Right ventricle myocardium superior (tissue), 1 donor: ENCODE measurements at regions not wholly inside any gene's neighbourhood (a gene's known extent, or its start where the extent isn't known, plus 50 kb on each side); places are given as distances from the start of the nearest gene placed in this dataset.

Source experiments
- ATAC-seq: fragments of 200-7000 bp; cut with Tn5 transposase; one replicate; pipeline ENCODE4 v1.9.1; 2020; ENCODE audit warnings: mild to moderate bottlenecking; ENCODE audit not compliant: poor library complexity
- DNase-seq: peaks from one replicate; pipeline ENCODE4 v3.0.0-alpha.2; 2020
- intact Hi-C: fragments of 100-400 bp; cut with DNase I; formaldehyde crosslinking; loops from one replicate; pipeline ENCODE4 v1.11.2; 2022
- donor health status: DM: no; HTN: yes; CAD: no; lungs with severe emphysema.

GRCh38 chr3:118075873-118076272 is 958.8 kb downstream of the IGSF11 start:
- ATAC-seq (no peak), DNase-seq (no peak)
- intact Hi-C loops: no loop called here

DNA sequence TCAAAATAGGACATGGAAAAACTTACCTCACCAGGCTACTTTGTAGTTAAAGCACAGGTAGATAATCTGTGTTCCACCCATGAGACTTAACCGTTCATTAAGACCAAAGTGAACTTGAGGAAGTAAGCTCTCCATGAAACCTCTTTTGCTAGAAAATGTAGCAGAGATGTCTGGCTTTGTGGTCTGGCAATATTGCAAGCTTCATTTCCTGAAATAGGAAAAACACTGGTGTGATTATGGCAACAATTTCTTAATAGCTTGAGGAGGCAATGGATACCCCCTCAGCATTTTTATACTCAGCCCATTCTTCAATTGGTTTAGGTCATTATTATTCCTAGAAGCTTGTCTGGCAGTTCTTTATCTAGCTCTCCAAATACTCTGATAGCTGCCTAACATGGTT is 957.3 kb downstream of the IGSF11 start:
- ATAC-seq (no peak), DNase-seq (no peak)
- intact Hi-C loops: no loop called here

- no peak for ATAC-seq
- intact Hi-C loops: no loop called here
- no peak for DNase-seq
Observed at GRCh38 chr3:118080889-118081288, 953.8 kb downstream of the IGSF11 start.

- intact Hi-C loops: no loop called here
- ATAC-seq (no peak), DNase-seq (no peak)
Observed at GRCh38 chr3:118088696-118089095, 946.0 kb downstream of the IGSF11 start.

DNA sequence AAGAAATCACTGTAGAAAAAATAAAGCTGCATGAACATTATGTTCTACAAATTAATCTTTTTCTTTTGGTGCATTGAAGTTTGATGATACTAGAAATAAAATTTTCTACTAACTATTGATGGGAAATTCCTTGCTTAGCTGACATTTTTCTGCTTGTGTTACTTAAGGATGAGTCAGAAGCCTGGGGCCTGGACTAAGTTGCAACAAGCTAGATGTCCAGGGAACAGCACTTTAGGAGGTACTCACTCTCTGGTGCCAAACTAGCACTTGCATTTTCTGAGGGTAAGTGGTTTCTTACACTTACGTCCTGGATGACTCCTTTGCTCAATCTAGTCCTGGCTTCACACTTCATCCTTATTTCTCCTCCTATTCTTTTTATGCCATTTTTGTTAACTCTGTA is 945.1 kb downstream of the IGSF11 start:
- intact Hi-C loops: no loop called here
- no peak for ATAC-seq
- no peak for DNase-seq

GRCh38 chr3:118097226-118097625 is 937.4 kb downstream of the IGSF11 start:
- no peak for DNase-seq
- ATAC-seq: no peak
- intact Hi-C loops: no loop called here

DNA sequence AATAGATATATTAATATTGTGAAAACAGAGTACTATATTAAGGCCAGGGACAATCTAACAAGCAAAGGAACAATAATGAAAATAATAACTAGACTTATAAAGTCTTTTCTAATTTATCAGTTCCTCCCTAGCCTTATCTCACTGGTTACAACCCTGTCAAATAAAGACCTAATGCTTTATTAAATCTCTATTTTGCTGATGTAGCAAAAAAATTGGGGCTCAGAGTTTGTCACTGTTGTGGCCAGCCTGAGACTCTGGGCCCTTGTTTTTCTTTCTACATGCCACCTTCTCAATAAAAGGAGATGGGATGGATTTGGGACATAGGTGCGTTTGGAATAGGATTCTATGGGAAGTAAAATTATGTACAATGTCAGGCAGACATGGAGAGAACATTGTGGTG is 937.0 kb downstream of the IGSF11 start:
- no peak for ATAC-seq
- intact Hi-C loops: no loop called here
- DNase-seq: no peak

- intact Hi-C loops: no loop called here
- ATAC-seq: no peak
Observed at GRCh38 chr3:118098827-118099226, 935.8 kb downstream of the IGSF11 start.

GRCh38 chr3:118101891-118102290 is 932.8 kb downstream of the IGSF11 start:
- intact Hi-C loops: no loop called here
- DNase-seq (no peak), ATAC-seq (no peak)

More at GRCh38 chr3:118098827-118099226, 935.8 kb downstream of the IGSF11 start:
- DNase-seq: no peak

- intact Hi-C loops: no loop called here
- DNase-seq (no peak), ATAC-seq (no peak)
Observed at GRCh38 chr3:118102737-118103136, 931.9 kb downstream of the IGSF11 start.

- no peak for DNase-seq
- ATAC-seq: no peak
- intact Hi-C loops: no loop called here
Observed at GRCh38 chr3:118108201-118108600, 926.4 kb downstream of the IGSF11 start.

DNA sequence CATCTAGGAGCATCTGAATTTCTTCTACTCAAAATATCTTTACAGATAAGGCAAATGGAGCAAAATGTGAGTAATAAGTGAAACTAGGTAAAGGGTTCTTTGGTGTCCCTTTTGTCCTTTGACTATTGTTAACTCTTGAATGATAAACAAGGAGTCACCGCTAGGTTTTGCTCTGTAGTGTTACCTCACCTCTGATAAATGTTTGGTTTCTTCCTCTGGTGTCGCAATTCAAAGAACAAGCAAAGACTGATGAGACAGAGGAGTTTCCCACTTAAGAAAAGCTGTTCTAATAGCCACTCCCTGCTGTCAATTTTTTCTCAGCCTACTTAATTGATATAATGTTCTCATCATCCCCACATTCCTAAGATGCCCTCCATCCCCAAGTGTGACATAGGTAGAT is 925.9 kb downstream of the IGSF11 start:
- intact Hi-C loops: no loop called here
- ATAC-seq: no peak
- DNase-seq: no peak

DNA sequence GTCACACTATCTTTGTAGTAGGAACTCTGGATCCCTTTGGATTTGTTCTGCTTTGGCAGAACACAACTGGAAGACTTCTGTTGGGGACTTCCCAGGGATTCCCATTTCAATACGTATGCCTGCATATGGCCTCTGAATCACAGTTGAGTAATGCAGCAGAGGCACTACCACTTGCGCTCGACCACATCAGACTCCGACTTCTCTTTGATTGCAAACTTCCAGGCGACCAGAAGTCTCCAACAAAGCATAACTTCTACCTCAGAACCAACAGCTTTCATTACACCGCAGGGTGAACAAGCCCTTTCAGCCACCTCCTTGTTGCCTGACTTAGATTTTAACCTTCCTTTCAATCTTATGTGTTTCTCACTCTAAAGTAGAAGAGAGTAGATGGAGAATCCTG is 924.4 kb downstream of the IGSF11 start:
- intact Hi-C loops: no loop called here
- ATAC-seq (no peak), DNase-seq (no peak)

DNA sequence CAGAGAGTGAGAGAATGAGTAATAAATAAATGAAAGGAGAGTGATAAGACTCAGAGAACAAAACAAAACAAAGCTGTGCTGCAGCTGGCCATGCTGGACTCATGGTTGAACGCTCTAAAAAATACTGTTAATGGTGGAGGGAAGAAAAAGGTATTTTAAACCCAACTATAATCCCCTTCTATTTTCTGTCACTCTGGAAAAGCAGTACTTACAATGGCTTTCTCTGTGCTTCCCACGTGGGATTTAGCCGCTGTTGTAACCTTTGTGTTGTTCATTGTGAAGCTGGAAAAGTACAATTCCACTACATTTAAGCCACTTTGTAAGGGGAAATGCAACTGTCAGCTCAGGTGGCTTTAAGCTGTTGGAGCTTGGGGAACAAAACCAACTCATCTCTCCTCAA is 917.7 kb downstream of the IGSF11 start:
- intact Hi-C loops: no loop called here
- no peak for DNase-seq

DNA sequence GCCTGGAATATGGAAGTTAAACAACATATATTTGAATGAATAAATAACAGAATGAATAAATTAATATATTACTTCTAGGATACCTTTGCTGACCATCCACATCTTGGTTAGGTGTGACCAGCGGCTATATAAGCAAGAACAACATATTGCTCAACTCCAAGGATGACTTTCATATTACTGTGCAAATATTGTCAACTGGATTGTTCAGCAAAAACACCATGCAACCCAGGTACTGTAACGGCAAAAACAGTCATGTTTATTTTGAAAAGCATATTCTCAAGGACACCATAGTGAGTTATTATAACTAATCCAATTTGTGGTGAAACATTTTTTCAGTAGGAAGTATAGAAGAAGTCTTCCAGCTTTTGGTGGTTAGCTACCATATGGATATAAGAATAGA is 907.9 kb downstream of the IGSF11 start:
- ATAC-seq (no peak), DNase-seq (no peak)
- intact Hi-C loops: no loop called here

More for the DNA sequence above, 917.7 kb downstream of the IGSF11 start:
- ATAC-seq: no peak

DNA sequence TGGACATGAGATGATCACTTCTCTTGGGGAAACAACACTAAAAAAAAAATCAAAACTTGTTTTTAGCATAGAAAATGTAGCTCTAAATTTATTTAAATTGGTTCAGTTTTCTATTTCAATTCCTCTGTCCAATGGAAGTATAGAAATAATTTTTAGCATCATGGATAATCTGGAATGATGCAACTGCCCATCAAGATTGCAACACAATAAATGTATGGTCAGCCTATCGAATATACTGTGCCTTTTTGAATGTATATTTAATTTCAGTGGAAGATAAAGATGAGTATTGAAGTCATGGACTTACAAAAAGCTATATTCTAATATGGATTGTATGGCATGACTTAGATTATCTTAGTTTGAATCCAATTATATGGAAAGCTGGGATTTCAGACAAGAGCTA is 906.7 kb downstream of the IGSF11 start:
- ATAC-seq: no peak
- intact Hi-C loops: no loop called here
- DNase-seq: no peak

GRCh38 chr3:118128886-118129285 is 905.8 kb downstream of the IGSF11 start:
- DNase-seq: no peak
- no peak for ATAC-seq
- intact Hi-C loops: no loop called here

DNA sequence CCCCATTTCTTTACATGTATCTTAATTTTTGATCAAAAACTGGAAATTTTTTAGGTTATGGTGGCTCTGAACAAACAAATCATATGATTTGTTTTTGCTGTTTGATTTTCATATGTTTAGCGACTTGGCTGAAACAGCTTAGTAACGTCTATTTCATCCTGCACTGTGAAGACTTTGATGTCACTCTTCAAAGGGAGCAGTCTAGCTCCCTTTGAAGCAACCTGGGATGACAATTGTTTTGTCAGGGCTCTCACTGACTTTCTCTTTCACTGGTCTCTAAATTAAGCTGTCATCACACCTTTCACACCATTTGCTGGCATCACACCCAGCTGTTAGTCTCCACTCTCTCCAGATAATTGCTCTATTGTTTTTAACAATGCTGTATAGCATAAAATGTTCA is 896.9 kb downstream of the IGSF11 start:
- DNase-seq: no peak
- ATAC-seq: no peak
- intact Hi-C loops: no loop called here

DNA sequence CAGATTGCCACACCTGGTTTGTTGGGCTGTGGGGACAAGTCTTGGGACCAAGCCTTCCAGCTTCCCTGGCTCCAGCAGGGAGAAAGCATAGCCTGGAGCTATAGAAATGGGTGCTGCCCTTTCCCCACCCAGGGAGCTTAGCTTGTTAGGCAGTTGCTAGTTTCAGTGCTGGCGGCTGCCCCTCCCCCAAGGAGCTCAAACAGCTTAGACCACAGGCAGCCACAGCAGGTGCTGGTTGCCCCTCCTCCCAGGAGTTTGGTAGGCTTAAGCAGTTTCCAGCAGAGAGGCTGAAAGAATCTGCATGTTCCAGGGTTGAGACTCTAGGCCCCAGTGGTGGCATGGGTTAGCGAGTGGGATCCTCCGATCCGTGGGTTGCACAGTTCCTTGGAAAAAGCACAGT is 889.7 kb downstream of the IGSF11 start:
- intact Hi-C loops: no loop called here
- DNase-seq (no peak), ATAC-seq (no peak)

DNA sequence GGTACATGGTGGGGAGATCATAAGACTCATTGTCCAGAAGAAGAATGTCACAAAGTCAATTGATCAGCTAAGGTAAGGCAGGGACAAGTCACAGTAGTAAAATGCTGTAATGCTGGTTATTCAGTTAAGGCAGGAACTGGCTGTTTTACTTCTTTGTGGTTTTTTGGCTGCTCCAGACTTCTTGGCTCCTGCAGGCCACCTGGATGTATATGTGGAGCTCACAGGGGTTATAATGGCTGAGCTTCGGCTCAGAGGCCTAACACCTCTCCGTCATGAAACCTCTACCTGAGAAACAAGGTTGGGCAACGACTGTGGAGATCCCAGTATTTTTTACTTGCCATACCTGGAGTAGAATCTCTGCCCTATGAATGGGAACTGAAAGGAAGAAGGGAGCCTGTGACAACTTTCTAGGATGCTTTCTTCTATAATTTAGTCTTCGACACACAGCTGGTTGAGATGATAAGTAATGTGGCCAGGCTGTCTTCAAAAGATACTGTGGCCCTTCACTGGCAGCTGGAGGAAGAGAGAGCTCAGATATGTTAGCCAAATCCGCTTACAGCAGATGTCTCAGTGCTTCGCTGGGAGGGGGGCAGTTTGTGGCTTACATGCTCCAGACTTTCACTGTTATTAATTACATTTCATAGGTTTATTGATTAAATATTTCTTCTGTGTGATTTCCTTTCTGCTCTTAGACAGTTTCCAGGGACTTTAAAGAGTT is 887.8 kb downstream of the IGSF11 start:
- ATAC-seq: no peak
- intact Hi-C loops: no loop called here
- DNase-seq: no peak

DNA sequence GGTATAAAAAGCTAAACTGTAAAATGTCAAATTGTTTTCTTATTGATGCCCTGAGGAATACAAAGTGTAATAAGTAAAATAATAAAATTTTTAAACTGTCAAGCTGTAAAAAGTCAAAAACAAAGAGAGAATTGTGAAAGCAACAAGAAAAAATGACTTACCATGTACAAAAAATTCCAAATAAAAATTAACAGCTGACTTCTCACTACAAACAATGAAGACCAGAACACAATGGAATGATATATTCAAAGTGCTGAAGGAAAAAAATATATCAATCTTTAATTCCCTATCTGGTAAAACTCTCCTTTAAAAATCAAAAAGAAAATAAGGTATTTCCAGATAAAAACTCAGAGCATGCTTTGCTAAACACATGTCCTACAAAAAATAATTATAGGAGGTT is 883.5 kb downstream of the IGSF11 start:
- intact Hi-C loops: no loop called here
- DNase-seq (no peak), ATAC-seq (no peak)
